Stimulated activated CD4-positive, alpha-beta T cell treated with anti-CD3 and anti-CD28 coated beads, Interleukin-4, amount 100 ng/mL, for 48 hours (primary cell): ENCODE measurements at regions not wholly inside any gene's neighbourhood (a gene's known extent, or its start where the extent isn't known, plus 50 kb on each side); places are given as distances from the start of the nearest gene placed in this dataset.

Source experiments
- DNase-seq, 2 donors: peaks; one replicate each; pipeline ENCODE4 v3.0.0-alpha.2; 2020; ENCODE audit warnings: low read depth in 2 of 2

- DNase-seq: no peak
Measured at GRCh38 chr1:219316066-219316465, 142.4 kb downstream of the LYPLAL1 start.

GRCh38 chr1:219313961-219314360 is 140.3 kb downstream of the LYPLAL1 start:
- no peak for DNase-seq

- DNase-seq: no peak
Measured at GRCh38 chr1:219312967-219313366, 139.3 kb downstream of the LYPLAL1 start.

- DNase-seq: no peak
Measured at GRCh38 chr1:219310181-219310728, 136.6 kb downstream of the LYPLAL1 start.

- DNase-seq: no peak
Measured at GRCh38 chr1:219308367-219308766, 134.7 kb downstream of the LYPLAL1 start.

- no peak for DNase-seq
Measured at GRCh38 chr1:219304227-219305226, 130.8 kb downstream of the LYPLAL1 start.

GRCh38 chr1:219302697-219303096 is 129.0 kb downstream of the LYPLAL1 start:
- DNase-seq: no peak

GRCh38 chr1:219299420-219299819 is 125.7 kb downstream of the LYPLAL1 start:
- DNase-seq: no peak

- DNase-seq: no peak
Measured at GRCh38 chr1:219298571-219299148, 125.0 kb downstream of the LYPLAL1 start.

GRCh38 chr1:219296430-219297355 is 123.0 kb downstream of the LYPLAL1 start:
- no peak for DNase-seq

GRCh38 chr1:219294251-219294650 is 120.6 kb downstream of the LYPLAL1 start:
- DNase-seq: no peak

GRCh38 chr1:219293410-219293809 is 119.7 kb downstream of the LYPLAL1 start:
- DNase-seq: no peak

GRCh38 chr1:219292999-219293398 is 119.3 kb downstream of the LYPLAL1 start:
- DNase-seq: no peak

GRCh38 chr1:219292341-219292740 is 118.7 kb downstream of the LYPLAL1 start:
- no peak for DNase-seq

- DNase-seq: no peak
Measured at GRCh38 chr1:219289171-219289570, 115.5 kb downstream of the LYPLAL1 start.

GRCh38 chr1:219283541-219283940 is 109.9 kb downstream of the LYPLAL1 start:
- no peak for DNase-seq

GRCh38 chr1:219281831-219282230 is 108.2 kb downstream of the LYPLAL1 start:
- DNase-seq: no peak

- no peak for DNase-seq
Measured at GRCh38 chr1:219279017-219279770, 105.5 kb downstream of the LYPLAL1 start.

- DNase-seq: no peak
Measured at GRCh38 chr1:219278288-219278687, 104.6 kb downstream of the LYPLAL1 start.

GRCh38 chr1:219277304-219278105 is 103.8 kb downstream of the LYPLAL1 start:
- no peak for DNase-seq
